ENCODE measurements at regions not wholly inside any gene's neighbourhood (a gene's known extent, or its start where the extent isn't known, plus 50 kb on each side); places are given as distances from the start of the nearest gene placed in this dataset.

DNA sequence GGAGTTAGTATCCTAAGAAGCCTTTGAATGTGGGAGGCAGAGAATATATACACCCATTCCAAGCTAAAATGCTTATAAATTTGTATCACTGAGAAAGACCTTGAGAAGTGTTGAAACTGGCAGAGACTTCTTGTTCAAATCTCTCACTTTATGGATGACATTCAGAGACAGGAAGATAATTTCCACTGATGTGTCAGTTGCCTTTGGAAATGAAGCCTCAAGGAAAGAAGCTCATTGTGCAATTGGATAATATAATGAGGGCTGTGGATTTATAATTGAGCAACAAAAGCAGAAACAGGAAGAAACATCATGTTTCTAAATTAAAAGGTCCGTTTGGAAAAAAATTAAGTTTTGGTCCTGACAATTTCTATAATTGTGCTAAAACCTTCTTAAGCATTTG, 789.9 kb upstream of the IGFBP3 start:
- DNase-seq, result no peak

GRCh38 chr7:46707973-46708372, 786.9 kb upstream of the IGFBP3 start:
- no peak for DNase-seq

DNA sequence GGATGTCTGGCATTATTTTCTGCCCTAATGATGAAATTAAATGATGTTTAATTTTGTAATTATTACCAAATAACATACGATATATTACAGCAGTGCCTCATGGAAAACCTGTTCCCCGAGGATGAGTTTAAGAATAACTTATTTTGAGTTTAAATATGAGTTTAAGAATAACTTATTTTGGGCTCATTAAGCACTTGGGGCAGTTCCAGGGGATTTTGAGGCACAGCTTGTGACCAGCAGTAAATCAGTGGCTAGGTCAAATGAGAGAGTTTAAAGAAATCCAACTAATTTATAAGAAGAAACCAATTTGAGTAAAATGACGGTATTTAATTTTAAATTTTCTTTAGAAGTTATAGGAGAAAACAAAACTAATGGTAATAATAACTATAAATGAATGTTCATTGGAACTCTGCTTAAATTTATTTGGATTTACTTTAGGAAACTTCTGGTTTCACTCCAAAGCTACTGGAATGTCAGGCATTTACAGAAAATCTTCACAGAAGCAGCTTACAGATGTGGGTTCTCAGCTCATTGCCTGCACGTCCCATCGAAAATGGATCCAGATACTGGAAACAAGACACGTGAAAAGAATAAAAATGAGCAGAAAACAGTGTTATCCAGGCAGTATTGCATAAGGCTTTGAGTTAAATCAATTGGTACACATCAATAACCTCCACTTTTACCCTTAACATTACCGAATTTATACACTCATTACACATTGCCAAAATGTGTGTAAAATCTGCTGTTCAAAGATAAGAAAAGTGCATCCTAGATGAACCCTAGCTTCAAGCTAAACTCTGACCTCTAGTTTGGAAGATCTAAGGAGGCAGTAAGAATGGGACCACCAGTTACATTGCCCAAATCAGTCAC, 784.5 kb upstream of the IGFBP3 start:
- no peak for DNase-seq

DNA sequence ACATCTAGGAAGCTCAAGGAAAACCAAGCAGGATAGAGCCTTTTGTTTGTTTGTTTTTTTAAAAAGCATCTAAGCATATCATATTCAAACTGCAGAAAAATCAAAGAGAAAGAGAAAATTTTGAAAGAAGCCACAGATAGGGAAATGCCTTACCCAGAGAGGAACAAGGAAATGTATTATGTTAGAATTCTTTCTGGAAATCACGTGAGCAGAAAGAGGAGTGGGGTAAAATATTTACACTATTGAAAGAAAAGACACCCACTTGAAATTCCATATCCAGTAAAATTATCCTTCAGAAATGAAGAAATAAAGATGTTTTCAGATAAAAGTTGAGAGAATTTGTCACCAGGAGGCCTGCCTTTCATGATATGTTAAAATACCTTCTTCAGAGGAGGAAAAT, 775.7 kb upstream of the IGFBP3 start:
- DNase-seq, result no peak

DNA sequence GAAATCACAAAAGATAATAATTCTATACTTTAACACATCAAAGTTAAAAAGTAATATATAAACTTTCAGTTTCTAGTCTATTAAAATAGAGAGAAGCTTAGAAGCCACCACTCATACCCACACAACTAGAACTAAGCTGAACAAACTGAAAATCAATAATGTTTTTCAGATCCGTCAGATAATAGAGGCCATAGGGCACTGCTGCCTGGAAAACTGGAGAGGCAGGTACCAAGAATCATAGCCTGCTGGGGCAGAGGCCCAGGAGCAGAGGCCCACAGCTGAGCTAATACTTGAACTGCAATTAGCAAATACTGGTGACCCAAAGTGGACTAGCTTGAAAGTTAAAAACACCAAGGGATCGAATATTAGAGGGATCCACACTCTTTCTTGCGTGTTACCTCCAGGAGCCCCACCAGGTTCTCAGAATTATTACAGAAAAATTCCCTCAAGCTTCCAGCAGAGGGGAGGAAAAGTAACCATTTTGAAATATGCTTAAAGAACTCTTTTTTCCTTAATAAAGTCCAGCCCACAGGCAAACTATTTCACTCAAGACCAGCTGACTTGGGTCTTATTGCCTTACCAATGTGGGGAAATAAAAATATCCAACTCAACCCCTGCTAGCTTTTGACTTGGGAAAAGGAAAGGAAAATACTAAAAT, 774.1 kb upstream of the IGFBP3 start:
- no peak for DNase-seq

DNA sequence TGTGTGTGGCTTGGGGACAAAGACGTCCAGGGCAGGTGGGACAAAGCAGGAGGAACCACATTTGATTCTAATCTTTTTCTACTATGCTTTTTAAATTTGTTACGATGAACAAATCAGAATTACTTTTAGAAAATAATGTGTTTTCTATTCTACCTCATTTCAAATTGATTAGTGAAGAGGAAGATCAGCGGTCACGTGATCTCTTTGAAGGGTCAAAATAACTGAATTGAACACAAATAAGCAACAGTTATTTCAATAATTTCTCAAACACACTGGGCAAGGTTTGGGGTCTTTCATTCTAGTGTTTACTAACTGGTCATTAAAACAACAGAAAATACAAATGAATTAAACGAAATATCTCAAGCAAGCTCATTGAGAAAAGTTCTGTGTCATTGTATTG, 773.0 kb upstream of the IGFBP3 start:
- no peak for DNase-seq

- no peak for DNase-seq
Measured at GRCh38 chr7:46687203-46687602, 766.1 kb upstream of the IGFBP3 start.

GRCh38 chr7:46685051-46685450, 764.0 kb upstream of the IGFBP3 start:
- no peak for DNase-seq

DNA sequence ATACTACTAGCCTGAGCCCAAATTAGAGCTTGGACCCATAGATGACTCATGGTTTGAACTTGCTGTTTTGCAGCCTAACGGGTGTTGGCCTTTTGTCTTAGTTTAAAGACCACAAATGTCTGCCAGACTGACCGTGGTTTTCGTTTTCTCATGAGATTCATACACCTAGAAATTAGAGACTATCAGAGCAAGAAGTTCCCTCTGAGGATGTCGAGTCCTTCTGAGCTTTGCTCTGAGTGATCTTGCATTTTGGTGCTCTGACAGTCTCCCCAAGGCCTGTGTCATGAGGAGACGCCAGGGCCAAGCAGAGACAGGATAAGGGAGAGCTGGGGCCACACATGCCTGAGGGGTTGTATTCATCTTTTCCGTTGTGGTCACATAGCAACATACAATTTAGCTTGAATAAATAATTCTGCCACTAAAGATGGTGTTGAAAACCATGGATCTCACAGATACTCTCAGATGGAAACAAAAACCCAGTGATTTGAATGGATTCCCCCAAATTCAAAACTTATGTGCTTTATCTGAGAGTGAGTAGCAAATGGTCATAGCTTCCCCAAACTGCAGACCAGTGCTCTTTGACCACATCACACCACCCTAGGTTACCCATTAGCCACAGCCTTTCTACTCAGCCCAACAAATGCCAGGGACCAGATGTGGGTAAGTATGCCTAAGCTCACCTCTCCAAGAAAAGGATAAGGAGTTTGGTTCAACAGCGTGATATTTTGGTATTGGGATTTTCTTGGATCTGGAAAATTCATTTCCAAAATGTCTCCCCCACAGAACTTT, 762.0 kb upstream of the IGFBP3 start:
- no peak for DNase-seq

DNA sequence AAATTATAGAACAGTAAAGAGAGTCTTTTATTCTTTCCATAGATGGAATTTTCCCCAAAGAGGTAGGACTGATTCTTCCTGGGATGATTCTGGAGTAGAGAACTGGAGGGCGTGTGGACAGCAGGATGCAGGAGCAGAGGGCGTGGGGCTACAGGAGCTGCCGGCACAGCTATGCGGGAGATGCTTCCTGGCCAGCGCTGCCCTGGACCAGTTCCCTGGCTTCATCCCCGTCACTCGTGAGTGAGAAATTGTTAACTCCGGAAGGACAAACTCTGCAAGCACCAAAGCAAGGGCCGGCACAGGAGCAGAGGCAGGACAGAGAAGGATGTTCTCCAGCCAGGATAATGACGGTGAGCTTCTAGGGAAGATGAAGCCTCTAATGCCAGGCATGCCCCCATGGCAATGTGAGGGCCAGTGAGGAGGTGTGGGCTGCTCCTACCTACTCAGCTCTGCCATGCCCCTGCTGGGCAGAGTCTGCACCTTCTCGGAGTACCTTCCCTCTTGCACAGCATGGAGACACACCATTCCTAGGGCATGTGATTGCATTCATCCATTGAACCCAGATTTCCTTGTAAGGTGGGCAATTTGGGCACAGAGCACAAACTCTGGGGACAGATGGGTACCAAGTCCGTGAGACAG, 760.9 kb upstream of the IGFBP3 start:
- DNase-seq, result no peak

DNA sequence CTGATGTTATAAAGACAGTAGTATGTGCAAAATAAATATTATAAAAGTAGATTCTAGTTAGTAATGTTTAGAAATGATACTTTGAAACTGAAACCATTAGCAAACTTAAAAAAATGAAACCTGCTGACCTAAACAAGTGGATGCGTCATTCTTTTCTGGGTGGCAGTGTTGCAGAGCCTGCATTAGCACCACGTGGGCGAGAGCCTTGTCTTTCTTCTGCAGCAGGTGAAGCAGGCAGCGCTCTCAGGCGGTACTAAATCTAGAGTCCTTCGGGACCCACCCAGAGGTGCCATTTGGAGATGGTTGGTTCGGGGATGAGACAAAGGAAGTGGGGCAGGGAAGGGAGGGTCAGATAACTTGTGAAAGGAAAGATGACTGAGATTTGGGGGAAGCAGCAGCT, 759.1 kb upstream of the IGFBP3 start:
- DNase-seq, result no peak

- DNase-seq, result no peak
Measured at GRCh38 chr7:46679671-46680070, 758.6 kb upstream of the IGFBP3 start.

- no peak for DNase-seq
Measured at GRCh38 chr7:46678421-46678820, 757.3 kb upstream of the IGFBP3 start.

GRCh38 chr7:46675456-46675855, 754.4 kb upstream of the IGFBP3 start:
- DNase-seq, result no peak

DNA sequence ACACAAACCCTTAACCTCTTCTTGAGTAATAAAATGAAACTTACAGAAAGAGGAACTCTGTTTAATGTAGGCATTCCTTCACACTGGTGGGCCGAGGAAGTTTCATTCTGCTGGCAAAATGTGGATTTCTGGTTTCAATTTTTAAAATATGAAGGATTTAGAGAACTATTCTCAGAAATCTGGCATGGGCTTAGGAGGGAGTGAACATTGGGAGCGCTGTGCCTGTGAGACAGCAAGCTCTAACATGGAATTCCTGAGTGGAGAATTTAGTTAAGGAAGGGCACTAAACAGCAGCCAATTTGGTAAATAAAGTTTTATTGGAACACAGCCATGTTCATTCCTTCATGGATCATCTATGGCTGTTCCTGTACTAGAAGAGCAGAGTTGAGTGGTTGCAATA, 751.8 kb upstream of the IGFBP3 start:
- DNase-seq, result no peak

DNA sequence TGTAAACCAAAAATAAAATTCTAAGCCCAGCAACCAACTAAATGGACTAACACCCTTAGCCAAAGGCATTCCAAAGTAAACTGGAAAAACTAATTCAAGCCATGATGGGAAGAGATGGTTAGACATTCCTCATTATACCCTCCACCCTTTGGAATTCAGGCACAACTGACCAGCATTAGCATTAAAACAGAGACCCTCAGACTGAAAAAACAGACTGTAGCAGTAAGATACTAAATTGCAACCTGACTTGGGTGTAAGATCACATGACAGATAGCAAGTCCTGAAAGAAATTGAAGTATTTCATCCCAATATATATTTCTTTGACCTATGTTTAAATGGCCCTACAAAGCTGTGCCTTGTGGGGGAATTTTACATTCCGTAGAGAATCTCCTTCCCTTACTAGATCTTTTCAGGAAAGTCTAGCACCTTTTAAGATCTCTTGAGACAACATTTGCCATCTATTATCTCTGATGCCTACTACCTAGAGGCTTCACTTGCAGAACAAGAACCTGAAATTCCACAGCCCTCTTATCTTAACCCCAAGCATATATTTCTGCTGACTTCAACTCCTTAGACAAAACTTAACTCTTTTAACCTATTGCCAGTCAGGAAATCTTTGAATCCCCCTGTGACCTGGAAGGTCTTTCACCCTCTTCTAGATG, 750.2 kb upstream of the IGFBP3 start:
- no peak for DNase-seq

DNA sequence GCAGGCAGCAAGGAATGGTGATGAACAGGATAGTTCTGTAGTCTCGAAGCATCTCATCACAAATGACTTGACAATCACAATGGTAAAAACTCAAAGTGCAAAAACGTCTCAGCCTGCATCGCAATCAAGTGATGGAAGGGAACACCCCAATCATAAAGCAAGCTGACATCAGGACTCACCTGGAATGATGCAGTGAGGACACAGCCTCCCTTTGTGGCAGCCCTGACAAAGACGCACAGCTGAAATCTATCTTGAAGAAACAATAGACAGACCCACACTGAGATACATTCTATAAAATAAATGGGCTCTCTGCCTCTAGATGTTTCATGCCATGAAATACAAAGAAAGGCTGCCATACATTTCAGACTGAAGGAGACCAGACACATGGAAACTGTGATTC, 748.0 kb upstream of the IGFBP3 start:
- no peak for DNase-seq

DNA sequence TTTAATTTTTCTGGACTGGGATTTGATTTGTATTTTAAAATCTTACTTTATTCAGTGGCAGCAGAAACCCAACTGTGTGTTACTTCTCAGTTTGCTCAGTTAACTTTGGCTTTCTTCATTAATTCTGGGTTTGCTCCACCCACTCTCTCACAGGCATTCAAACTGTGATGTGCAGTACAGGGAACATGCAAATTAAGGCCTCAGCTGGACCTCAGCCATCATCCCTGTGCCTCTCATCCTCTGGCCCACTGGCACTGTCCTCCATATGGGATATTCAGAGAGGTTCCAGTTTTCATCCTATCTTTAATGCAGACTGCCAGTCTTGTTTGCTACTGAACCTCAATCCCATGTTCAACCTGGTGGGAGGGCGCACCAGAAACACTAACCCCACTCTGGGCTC, 743.4 kb upstream of the IGFBP3 start:
- DNase-seq, result no peak

GRCh38 chr7:46663025-46663424, 742.0 kb upstream of the IGFBP3 start:
- DNase-seq, result no peak

- no peak for DNase-seq
Measured at GRCh38 chr7:46661431-46661830, 740.4 kb upstream of the IGFBP3 start.

DNA sequence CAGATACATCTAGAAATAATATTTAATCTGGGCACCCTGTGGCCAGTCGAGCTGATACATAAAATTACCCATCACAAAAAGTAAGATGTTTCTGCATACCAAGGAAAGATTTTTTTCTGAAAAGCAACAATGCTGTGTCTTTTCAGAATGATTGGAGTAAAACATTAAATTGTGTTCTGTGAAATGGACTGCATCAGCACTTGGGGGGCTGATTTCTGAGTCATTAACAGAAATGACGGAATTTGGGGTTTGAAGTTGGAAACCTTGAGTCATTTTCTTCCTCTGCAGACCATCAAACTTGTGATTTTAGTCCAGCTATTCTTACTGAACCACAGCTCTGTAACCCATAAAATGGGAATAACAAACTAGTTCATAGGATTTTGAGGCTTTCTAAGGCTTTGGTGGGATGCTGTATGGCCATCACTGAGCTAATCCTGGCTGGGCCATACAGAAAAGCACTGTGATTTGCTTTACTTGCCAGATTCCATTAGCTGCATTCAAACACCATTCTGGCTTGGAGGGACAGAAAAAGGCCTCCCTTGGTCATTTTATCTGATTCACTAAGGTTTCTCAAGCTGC, 739.4 kb upstream of the IGFBP3 start:
- no peak for DNase-seq

DNA sequence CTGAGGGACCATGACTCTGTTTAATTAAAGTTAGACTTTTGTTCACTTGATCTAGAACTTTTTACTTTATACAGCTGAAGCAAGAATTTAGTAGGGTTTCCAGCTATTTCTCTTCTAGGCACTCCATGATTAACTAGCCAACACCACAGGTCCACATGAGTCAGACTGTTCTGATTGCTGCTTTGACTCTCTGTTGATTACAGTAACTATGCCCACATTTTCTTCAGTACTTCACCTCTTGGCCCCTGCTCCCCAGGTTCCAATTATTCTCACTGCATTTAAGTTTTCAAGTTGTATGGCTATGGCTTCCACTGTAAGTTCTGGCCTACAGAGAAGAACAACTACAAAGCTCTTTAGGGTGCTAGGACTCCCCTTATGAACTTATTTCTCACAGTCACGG, 737.2 kb upstream of the IGFBP3 start:
- no peak for DNase-seq

Data from bone marrow (tissue), 2 donors.